Stimulated activated CD4-positive, alpha-beta T cell treated with anti-CD3 and anti-CD28 coated beads, Interleukin-2, amount 100 ng/mL, for 24 hours (primary cell): ENCODE measurements at regions not wholly inside any gene's neighbourhood (a gene's known extent, or its start where the extent isn't known, plus 50 kb on each side); places are given as distances from the start of the nearest gene placed in this dataset.
"Not testable (repeated sequence)": the region's sequence is repeated elsewhere in the genome, so short reads cannot be mapped to it uniquely, and the experiment has no call there.

ENCODE experiments used
- DNase-seq, 2 donors: peaks; one replicate each; pipeline ENCODE4 v3.0.0-alpha.2; 2020

GRCh38 chr21:15559660-15560059 is 170.1 kb upstream of the USP25 start:
- DNase-seq = no peak

- peak in 1 of 2 donors; percentile 6 for DNase-seq
Observed at GRCh38 chr21:15560383-15561056, 169.3 kb upstream of the USP25 start.

- DNase-seq = no peak
Observed at GRCh38 chr21:15562748-15563147, 167.0 kb upstream of the USP25 start.

- no peak for DNase-seq
Observed at GRCh38 chr21:15564907-15565306, 164.9 kb upstream of the USP25 start.

- DNase-seq = no peak
Observed at GRCh38 chr21:15566703-15567102, 163.1 kb upstream of the USP25 start.

- no peak for DNase-seq
Observed at GRCh38 chr21:15567191-15567590, 162.6 kb upstream of the USP25 start.

- DNase-seq = no peak
Observed at GRCh38 chr21:15568516-15568915, 161.3 kb upstream of the USP25 start.

GRCh38 chr21:15586752-15587427 is 142.9 kb upstream of the USP25 start:
- DNase-seq = no peak

- DNase-seq = no peak
Observed at GRCh38 chr21:15592271-15592860, 137.4 kb upstream of the USP25 start.

GRCh38 chr21:15592957-15593356 is 136.8 kb upstream of the USP25 start:
- DNase-seq = no peak

- DNase-seq = no peak
Observed at GRCh38 chr21:15601390-15601789, 128.4 kb upstream of the USP25 start.

GRCh38 chr21:15604413-15604812 is 125.4 kb upstream of the USP25 start:
- DNase-seq = no peak

- DNase-seq = no peak
Observed at GRCh38 chr21:15614766-15615165, 115.0 kb upstream of the USP25 start.

- no peak for DNase-seq
Observed at GRCh38 chr21:15616864-15617574, 112.8 kb upstream of the USP25 start.

- DNase-seq = no peak
Observed at GRCh38 chr21:15617964-15618363, 111.8 kb upstream of the USP25 start.

- DNase-seq = no peak
Observed at GRCh38 chr21:15620892-15621291, 108.9 kb upstream of the USP25 start.

GRCh38 chr21:15624646-15625045 is 105.1 kb upstream of the USP25 start:
- no peak for DNase-seq

- no peak for DNase-seq
Observed at GRCh38 chr21:15625363-15625762, 104.4 kb upstream of the USP25 start.

- no peak for DNase-seq
Observed at GRCh38 chr21:15626031-15626430, 103.8 kb upstream of the USP25 start.

- DNase-seq = no peak
Observed at GRCh38 chr21:15627011-15627410, 102.8 kb upstream of the USP25 start.

- no peak for DNase-seq
Observed at GRCh38 chr21:15627823-15628222, 102.0 kb upstream of the USP25 start.

- DNase-seq = no peak
Observed at GRCh38 chr21:15631342-15631741, 98.4 kb upstream of the USP25 start.

GRCh38 chr21:15634541-15634940 is 95.2 kb upstream of the USP25 start:
- DNase-seq = not testable (repeated sequence)
